Right ventricle myocardium superior (tissue), 1 donor: ENCODE measurements at regions not wholly inside any gene's neighbourhood (a gene's known extent, or its start where the extent isn't known, plus 50 kb on each side); places are given as distances from the start of the nearest gene placed in this dataset.
A peak's percentile ranks its signal among the peaks of the same experiment; 100 is the strongest.

Experiments used
- ATAC-seq: fragments of 200-7000 bp; cut with Tn5 transposase; one replicate; pipeline ENCODE4 v1.9.1; 2020; ENCODE audit warnings: mild to moderate bottlenecking; ENCODE audit not compliant: poor library complexity
- DNase-seq: peaks from one replicate; pipeline ENCODE4 v3.0.0-alpha.2; 2020
- intact Hi-C: fragments of 100-400 bp; cut with DNase I; formaldehyde crosslinking; loops from one replicate; pipeline ENCODE4 v1.11.2; 2022
- donor health status: DM: no; HTN: yes; CAD: no; lungs with severe emphysema.

- intact Hi-C loops = no loop called here
- DNase-seq (no peak), ATAC-seq (no peak)
Observed at GRCh38 chr6:40720375-40720748, 133.2 kb upstream of the LRFN2 start.

DNA sequence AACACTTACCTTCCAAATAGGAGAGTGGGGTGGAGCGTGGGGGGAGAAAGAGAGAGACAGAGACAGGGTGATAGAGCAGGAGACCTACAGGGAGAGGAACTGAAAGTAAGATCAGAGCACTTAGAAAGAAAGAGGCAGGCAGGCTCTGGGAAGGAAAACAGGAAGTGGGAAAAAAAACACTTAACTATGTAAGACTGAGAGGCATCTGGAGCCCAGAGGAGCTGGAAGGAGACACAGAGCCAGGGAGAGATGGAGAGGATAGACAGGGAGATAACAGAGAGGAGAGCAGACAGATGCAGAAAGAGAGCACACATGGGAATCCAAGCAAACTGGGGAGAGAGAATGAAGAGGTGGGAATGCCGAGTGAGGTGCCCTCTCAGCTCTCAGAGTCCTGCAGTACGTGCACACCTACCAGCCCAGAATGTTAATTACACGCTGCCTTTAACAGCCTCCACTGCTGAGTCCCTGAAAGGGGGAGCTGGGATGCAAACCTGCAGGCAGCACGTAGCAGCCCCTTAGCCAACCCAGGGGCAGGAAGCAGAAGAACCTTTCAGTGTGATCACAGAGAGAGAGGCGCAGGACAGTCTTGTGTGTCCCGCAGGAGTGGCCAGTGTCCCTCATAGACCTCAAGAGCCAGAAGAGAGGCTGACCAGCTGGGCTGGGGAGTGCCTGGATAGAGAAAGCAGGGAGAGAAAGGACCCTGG, 132.7 kb upstream of the LRFN2 start:
- intact Hi-C loops = no loop called here
- DNase-seq (no peak), ATAC-seq (peak; percentile 70)

GRCh38 chr6:40718401-40718800, 131.2 kb upstream of the LRFN2 start:
- DNase-seq (no peak), ATAC-seq (no peak)
- intact Hi-C loops = no loop called here

DNA sequence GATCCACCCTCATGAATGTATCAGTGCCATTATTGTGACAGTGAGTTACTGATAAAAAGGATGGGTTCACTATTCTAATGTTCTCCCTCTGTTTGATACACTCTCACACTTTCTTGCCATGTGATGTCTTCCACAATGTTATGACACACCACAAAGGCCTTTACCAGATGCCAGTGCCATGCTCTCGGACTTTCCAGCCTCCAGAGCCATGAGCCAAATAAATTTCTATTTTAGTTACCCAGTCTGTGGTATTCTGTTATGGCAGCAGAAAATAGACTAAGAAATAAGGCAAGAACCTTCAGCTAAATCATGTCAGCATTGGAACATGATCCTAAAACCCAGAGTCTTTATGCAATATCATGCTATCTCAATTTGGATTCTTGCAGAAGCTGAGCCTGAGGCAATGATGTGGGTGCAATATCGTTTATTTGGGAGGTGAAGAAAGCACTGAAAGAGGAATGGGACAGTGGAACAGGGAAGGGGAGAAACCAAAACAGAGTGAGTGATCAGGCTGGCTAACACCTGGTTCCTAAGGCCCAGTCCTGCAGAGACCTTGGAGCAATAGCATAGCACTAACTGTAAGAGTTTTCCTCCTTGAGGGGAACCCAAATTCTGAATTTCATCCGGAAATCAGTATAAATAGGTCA, 130.4 kb upstream of the LRFN2 start:
- DNase-seq = no peak
- no peak for ATAC-seq
- intact Hi-C loops = no loop called here

GRCh38 chr6:40715570-40716403, 128.6 kb upstream of the LRFN2 start:
- DNase-seq (no peak), ATAC-seq (peak; percentile 57)
- intact Hi-C loops = no loop called here

DNA sequence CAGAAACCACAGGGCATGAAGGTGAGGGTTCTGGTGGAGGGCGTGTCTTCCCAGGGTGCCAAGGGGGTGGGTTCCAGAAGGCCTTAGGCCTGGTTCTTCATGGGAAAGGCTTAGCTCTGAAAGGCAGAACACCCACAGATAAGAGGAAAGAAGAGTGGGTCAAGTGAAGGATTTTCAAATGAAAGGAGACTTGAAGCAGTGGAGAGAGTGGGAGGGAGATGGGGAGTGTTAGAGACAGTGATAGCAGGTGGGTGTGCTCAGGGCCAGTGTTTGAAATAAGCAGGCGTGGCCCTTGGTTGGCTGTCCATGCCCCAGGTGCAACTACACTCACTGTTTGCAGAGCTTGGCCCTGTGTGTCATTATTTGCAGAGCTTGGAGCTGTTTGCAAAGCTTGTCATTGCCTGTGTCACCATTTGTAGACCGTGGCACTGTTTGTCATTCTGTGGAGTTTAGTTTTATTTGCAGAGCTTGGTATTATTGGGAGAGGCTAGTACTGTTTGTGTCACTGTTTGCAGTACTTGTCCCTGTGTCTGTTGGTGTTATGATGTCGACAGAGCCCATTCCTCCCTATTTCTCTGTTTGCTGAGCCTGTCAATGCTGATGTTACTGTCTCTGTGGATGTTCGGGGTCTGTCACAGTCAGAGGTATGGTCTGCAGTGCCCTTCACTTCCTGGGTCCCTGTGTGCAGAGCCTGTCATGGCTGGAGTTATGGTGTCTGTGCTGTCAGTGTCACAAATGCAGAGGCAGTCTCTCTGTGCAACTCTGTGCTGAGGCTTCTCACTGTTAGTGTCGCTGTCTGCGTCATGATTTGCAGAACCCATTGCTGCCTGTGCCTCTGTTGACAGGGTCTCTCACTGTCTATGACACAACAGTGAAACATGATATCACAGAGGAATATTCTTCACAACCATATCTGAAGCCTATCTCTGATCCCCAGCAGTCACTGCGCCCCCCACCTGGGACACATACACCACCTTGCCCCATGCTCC, 127.7 kb upstream of the LRFN2 start:
- no peak for DNase-seq
- no peak for ATAC-seq
- intact Hi-C loops = no loop called here

DNA sequence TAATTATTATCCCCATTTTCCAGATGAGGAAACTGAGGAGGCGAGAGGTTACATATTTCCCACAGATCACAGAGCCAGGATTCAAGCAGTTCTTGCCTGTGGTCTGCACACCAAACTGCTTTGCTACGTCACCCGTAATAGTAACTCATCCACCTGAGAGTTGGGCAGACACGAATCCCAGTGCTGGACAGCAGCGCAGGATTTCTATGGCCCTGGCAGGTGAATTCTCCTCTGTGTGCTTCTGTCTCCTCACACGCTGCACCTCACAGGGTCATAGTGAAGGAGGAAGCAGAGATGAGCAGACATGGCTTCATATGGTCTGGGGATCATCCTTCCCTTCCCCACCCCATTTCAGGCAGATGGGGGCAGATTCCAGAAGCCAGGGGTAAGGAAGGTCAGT, 127.0 kb upstream of the LRFN2 start:
- DNase-seq (no peak), ATAC-seq (no peak)
- intact Hi-C loops = no loop called here

- intact Hi-C loops = no loop called here
- ATAC-seq (no peak), DNase-seq (no peak)
Observed at GRCh38 chr6:40713002-40713719, 126.0 kb upstream of the LRFN2 start.

DNA sequence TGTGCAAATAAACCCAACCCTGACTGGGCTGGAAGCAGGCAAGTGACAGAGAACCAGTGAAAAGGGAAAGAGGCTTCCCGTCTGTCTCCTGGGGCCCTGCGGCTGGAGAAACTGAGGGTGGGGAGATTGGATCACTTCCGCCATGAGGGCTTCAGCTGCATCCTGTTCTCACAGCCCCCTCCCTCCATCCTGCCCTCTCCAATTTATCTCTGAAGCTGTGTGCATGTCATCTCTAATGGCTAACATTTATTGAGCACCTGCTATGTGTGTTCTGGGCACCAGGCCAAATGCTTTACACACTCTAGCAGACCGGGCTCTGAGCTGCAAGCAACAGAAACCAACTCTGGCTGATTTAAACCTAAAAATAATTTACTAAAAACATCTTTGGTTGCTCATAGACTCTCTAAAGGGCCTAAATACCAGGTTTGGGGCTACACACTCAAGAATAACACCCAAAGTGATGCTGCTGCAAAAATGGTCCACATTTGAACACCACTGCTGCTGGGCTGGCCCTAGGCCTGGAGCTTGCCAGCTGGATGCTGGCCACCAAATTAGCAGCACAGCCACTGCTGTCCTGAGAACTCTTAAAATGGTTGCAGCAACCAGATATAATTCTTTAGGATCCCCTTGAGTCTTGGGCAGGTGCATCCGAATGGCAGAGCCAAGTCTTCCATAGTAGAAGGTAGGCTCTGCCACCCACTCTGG, 123.6 kb upstream of the LRFN2 start:
- ATAC-seq = no peak
- no peak for DNase-seq
- intact Hi-C loops = no loop called here

- DNase-seq (no peak), ATAC-seq (no peak)
- intact Hi-C loops = no loop called here
Observed at GRCh38 chr6:40708049-40708448, 120.9 kb upstream of the LRFN2 start.

GRCh38 chr6:40706178-40706577, 119.0 kb upstream of the LRFN2 start:
- DNase-seq = no peak
- intact Hi-C loops = no loop called here
- no peak for ATAC-seq

DNA sequence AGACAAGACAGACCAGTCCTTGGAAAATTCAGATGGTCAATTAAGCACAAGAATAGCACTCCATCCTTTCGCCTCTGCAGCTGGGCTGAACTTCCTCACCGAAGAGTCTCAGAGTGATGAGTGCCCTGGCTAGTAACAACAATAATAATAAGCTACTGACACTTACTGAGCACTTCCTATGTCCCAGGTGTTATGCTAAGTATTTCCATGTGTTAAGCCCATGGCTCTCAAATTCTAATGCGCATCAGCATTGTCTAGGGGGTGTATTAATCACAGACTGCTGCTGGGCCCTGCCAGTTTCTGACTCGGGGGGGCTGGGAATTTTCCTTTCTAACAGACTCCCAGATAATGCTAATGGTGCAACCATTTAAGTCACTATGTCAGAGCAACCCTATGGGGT, 118.2 kb upstream of the LRFN2 start:
- intact Hi-C loops = no loop called here
- ATAC-seq = no peak
- no peak for DNase-seq

DNA sequence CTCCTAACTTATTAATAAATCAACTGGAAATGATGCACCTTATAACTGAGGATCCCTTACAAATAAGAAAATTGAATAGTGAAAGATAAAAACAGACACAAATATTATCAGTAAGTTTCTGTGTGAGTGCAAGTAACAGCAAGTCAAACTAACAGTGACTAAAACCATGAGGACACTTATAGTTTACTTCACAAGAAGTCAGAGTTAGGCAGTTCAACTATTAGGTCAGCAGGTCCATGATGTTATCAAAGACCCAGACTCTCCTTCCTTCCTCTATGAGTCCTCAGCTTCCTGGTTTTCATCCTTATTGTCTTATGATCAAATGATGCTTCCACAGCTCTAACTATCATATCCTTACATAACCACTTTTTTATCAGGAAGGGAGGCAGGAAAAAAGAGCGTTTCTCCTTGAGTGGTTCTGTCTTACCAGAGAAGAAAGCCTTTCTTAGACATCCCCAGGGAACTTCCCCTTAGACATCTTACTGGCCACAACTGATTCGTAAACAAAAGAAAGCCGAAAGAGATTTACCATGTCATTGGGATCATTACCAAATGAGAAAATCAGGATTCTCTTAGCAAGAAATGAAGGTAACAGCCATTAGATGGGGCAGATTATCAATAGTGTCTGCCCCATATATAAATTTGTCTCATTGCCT, 114.3 kb upstream of the LRFN2 start:
- ATAC-seq = no peak
- DNase-seq = no peak
- intact Hi-C loops = no loop called here

GRCh38 chr6:40700006-40700580, 112.9 kb upstream of the LRFN2 start:
- no peak for DNase-seq
- no peak for ATAC-seq
- intact Hi-C loops = no loop called here

DNA sequence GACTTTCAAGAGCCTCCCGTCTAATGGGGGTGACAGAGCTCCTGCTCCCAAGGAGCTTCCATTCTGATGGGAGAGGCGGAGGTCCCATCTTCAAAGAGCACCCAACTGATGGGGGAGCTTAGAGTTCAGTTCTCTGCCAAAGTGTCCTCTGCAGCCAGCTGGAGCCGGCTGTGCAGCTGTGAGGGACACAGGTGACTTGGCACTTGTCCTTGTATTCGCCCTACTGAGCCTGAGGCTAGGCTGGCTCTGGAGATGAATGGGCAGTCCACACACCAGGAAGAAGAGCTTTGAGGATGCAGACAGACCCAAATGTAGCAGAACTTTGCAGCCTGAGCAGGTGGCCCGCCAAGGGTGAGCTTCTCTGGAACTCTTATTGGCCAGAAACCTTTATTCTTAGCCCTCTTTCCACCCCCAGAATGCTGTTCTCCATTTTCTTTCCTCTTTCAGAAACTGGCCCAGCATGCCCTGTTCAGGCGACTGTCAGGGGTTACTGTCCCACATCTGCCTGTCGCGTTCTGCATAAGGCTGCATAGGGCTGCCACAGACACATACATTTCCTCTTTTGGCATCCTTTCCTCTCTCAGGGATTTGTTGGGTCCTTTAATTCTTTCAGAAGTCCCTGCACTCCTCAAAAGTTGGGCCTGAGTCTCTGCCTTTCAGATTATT, 108.7 kb upstream of the LRFN2 start:
- ATAC-seq (no peak), DNase-seq (no peak)
- intact Hi-C loops = no loop called here

DNA sequence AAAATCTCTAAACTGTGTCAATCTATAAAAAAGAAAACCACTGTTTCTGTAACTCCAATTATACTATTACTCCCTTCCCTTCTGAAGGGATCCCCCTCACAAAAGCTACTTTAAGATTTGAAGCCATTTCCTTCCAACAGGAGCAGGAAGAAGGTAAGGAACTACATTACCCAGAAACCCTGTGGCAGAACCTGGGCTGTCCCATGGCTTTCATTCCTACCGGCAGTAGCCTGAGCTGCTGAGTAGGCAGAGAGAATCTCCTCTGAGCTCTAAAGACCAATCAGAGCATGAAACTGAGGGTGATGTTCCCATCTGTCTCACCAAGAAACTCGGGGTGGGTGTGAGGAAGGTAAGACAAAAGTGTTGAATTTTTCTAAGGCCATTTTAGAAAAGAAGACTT, 108.0 kb upstream of the LRFN2 start:
- ATAC-seq (no peak), DNase-seq (no peak)
- intact Hi-C loops = no loop called here
